ENCODE measurements at regions not wholly inside any gene's neighbourhood (a gene's known extent, or its start where the extent isn't known, plus 50 kb on each side); places are given as distances from the start of the nearest gene placed in this dataset.
"Not testable (repeated sequence)": the region's sequence is repeated elsewhere in the genome, so short reads cannot be mapped to it uniquely, and the experiment has no call there.

DNA sequence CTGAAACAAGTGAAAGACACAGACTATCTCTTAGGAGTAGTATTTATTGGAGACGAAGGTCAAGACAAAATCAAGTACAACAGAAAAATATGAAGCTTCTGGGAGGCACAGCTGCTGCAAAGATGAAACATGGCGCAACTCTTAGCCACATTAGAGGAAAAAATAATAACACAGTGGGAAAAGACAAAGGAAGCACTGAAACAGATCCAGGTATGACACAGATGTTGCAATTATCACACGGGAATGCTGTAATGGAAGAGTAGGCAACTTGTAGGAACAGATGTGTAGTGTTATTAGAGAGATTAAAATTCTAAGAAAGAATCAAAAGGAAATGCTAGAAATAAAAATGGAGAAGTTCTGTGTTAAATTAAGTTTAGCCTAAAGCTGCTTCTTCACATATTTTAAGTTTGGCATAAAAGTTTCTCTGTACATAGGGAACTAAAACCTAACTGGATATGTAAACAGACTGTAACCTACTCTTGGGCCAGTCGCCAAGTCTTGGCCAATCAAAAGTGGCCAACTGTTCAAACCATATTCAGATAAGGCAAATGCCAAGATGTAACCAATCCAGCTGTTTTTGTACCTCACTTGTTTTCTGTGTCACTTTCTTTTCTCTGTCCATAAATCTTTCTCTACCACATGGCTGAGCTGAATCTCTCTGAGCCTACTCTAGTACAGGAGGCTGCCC lies 1132.0 kb upstream of the LRRTM3 start:
- DNase-seq (no peak), ATAC-seq (no peak)
- intact Hi-C loops (cut with micrococcal nuclease): no loop called here

DNA sequence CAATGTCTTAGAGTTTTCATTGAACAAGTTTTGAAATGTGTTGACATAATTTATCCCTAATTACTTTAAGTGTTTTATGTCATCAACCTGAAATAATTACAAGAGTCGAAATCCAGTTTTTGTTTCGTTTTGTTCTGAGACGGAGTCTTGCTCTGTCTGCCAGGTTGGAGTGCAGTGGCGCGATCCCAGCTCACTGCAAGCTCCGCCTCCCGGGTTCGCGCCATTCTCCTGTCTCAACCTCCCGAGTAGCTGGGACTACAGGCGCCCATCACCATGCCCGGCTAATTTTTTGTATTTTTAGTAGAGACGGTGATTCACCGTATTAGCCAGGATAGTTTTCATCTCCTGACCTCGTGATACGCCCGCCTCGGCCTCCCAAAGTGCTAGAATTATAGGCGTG lies 1131.0 kb upstream of the LRRTM3 start:
- intact Hi-C loops (cut with micrococcal nuclease); ATAC-seq; DNase-seq: not testable (repeated sequence)

DNA sequence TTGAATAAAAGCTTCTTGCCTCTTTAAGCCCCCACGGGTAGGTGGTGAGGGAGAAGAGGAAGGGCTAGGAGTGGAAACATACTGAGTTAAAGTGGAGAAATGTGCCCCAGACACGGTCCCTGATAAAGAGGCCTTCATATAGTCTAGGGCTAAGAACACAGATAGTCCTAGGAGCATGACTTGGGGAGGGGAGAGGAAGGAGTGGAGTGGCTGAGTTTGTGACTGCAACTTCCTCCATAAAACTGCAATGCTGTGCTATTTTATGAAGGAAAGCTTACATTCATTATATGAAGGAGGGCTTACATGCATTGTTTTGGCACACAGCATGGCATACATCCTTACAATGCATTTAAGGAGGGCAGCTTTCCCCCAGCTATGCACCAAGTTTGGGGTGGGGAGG lies 1129.4 kb upstream of the LRRTM3 start:
- no peak for DNase-seq
- ATAC-seq: no peak
- intact Hi-C loops (cut with micrococcal nuclease): no loop called here

DNA sequence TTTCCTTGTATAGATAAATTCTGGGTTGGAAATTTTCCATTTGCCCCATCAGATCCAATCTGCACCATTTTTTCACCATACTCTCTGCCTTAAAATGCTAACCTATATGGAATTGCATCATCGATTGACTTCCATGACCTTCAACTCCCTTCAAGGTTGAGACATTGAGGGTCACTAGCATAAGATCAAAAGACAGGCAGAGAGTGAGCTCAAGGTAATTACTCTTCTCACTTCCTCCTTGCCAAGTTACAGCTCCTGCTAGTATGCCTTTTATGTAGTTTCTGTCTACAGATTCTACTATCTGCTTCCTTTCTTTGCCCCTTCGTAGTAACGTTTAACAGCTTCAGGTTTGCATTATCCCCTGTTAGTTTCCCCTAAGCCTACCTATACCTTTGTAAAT lies 1127.7 kb upstream of the LRRTM3 start:
- intact Hi-C loops (cut with micrococcal nuclease): no loop called here
- no peak for ATAC-seq
- DNase-seq: no peak

DNA sequence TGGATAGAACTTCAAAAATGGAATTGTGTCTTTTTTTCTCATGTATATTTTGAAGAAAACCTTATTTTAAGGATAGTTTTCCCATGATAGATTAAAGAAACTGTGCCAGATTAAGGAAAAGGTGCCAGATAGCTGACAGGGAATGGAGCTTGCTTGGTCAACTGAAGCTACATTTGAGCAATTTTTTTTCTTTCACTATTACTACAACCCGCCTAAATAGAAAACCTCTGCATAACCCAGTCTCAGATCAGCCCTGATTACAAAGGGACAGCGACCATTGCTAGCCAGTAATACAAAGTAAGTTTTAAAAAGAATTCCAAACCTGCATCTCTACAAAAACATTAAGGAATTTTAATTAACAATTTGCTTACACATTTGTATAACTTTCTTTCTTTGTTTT lies 1123.4 kb upstream of the LRRTM3 start:
- DNase-seq: no peak
- no peak for ATAC-seq
- intact Hi-C loops (cut with micrococcal nuclease): no loop called here

DNA sequence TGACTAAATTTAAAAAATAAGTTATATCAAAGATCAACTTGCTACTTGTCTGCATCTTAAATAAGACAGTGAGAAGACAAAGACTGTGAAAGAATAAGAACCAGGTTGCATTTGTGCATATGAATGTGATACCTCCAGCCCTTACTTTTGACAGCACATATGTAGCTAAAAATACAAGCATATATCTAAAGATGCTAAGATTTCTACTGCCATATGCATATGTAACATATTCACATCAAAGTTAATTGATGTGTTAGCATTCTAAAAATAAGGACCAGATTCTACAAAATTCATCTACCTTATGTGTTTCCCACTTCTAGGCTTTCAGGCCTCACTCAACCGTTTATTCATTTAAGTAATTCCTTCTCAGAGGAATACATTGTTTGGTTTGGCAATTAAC lies 1120.3 kb upstream of the LRRTM3 start:
- DNase-seq: no peak
- ATAC-seq: no peak
- intact Hi-C loops (cut with micrococcal nuclease): no loop called here

DNA sequence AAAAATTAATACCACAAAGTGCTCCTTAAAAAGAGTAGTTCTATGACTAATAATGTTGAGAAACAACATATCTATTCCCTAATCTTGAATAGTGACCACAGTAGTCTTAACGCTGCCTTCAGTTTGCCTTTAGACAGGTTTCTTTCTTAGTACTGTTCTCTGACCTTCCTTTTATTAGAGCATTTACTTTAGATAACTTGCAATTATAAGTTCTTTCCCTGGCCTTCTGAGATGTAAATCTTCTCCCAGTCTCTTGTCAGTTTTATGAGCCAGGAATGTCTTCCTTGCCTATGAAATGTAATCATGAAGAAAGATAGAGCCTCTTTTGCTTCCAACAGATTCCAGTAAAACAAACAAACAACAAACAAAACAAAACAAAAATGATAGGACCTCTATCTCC lies 1119.8 kb upstream of the LRRTM3 start:
- intact Hi-C loops (cut with micrococcal nuclease): no loop called here
- DNase-seq (no peak), ATAC-seq (no peak)

DNA sequence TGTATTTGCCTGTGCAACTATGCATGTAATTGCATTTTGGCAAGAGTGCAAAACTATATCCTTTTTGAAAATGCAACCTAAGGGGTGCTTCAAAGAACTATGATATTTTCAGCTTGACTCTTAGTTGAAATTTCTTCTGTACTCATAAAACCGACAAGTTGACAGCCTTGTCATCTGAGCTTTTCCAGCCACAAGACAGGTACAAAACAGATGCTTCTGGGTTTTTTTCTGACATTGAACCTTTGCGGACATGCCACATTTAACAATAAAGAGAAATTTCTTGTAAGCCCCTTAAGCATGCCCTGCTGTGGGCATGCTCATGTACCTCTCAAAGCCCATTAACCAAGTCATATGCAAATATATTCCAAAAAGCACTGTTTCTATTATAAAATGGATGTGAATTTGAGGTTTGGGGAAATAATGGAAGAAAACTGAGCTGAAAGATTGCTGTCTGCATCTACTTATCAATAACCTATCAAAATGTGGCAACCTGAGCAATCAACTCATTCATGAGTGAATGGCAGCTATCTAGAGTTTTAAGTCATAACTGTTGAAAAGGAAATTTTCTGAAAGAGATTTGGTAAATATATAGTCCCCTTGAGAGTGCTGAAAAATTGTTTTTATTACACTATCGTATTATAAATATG lies 1117.0 kb upstream of the LRRTM3 start:
- DNase-seq: no peak
- intact Hi-C loops (cut with micrococcal nuclease): no loop called here
- no peak for ATAC-seq

DNA sequence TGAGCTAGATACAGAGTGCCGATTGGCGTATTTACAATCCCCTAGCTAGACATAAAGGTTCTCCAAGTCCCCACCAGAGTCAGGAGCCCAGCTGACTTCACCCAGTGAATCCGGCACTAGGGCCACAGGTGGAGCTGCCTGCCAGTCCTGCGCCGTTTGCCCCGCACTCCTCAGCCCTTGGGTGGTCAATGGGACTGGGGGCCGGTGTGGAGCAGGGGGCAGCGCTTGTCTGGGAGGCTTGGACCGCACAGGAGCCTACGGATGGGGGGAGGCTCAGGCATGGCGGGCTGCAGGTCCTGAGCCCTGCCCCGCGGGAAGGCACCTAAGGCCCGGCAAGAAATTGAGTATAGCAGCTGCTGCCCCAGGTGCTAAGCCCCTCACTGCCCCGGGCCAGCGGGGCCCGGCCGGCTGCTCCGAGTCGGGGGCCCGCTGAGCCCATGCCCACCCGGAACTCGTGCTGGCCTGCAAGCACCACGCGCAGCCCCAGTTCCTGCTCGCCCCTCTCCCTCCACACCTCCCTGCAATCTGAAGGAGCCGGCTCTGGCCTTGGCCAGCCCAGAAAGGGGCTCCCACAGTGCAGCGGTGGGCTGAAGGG lies 1113.8 kb upstream of the LRRTM3 start:
- ATAC-seq (no peak), DNase-seq (no peak)
- intact Hi-C loops (cut with micrococcal nuclease): no loop called here

DNA sequence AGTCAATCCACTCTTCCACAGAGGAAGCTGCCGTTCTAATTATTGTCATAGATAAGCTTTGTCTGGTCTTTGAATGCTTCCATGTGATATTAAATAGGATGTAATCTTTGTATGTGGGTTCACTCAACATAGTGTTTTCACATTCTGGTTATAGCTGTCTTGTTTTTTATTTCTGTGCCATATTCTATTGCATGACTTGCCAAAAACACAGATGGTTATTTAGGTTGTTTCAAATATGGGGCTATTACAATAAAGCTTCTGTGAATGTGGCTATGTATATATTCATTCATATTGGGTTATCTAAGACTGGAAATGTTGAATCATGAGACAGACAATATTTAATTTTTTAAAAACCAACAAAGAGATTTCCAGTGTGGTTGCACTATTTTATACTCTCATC lies 1109.3 kb upstream of the LRRTM3 start:
- ATAC-seq: no peak
- intact Hi-C loops (cut with micrococcal nuclease): no loop called here

DNA sequence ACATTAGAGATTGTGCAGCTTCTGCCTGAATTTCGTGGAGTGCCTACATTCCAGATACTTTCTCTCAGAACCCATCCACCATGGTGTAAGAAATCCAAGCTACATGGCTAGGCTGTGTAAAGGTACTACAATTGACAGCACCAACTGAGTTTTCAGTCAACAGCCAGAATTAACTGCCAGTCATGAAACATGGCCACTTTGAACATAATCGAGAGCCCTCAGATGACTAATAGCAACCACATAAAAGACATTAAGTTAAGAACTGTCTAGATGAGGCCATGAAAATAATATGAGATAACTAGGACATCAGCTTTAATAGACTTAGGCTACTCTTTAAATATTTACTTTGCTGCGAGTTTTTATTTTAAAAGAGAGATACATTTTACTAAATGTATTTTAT lies 1106.8 kb upstream of the LRRTM3 start:
- intact Hi-C loops (cut with micrococcal nuclease): no loop called here
- ATAC-seq (no peak), DNase-seq (no peak)

More for the DNA sequence above, 1109.3 kb upstream of the LRRTM3 start:
- no peak for DNase-seq

DNA sequence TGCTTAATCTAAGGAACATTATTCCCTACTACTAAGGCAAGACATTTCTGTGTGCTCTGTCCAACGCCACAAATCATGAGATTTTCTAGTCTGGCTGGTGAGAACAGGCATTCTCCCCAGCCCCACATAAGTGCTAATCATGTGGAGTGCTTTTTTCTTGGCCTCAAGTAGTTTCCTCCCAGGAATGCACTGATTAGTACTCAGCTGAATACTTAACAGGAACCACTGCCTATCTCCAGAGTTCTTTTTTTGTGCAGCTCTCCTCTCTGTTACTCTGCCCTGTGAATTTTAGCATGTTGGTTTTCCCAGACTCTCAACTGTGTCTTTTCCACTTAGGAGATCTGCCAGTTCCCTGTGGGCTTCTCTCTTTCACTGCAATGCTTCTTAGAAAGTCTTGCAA lies 1098.5 kb upstream of the LRRTM3 start:
- DNase-seq (no peak), ATAC-seq (peak; percentile 23)
- intact Hi-C loops (cut with micrococcal nuclease): no loop called here

DNA sequence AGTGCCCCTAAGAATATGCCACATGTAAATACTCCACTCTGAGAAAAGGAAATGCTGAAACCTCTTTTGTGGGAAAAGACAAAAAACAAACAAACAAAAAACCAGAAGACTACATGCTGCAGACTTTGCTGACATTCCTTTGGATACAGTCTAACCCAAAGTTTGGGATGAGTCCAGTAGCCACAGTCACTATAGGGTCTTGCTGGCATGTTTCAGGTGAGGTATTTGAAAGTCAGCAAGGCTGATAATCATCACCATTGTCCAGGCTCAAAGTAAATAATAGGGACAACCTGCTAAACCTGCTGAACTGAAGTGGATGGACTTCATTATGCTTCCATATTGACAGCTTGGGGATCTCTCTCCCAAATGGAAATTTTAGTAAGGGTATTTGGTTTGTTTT lies 1087.0 kb upstream of the LRRTM3 start:
- ATAC-seq (no peak), DNase-seq (no peak)
- intact Hi-C loops (cut with micrococcal nuclease): no loop called here

DNA sequence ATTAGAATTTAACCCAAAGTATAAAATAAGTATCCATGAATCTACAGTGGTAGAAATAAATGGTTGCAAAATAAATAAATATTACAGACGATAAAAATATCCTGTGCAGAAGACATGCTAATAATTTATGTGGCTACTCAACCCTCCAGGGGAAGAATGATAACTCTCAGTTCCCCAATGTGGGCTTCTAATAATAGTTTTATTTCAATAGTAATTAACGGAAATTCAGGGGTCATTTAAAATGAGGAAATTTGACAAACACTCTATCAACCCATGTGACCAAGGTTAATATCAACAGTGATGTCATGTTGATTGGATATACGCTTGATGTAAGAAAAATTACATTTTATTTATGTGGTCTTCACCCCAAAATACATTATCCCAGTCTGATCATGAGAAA lies 1082.6 kb upstream of the LRRTM3 start:
- DNase-seq (no peak), ATAC-seq (no peak)
- intact Hi-C loops (cut with micrococcal nuclease): no loop called here

DNA sequence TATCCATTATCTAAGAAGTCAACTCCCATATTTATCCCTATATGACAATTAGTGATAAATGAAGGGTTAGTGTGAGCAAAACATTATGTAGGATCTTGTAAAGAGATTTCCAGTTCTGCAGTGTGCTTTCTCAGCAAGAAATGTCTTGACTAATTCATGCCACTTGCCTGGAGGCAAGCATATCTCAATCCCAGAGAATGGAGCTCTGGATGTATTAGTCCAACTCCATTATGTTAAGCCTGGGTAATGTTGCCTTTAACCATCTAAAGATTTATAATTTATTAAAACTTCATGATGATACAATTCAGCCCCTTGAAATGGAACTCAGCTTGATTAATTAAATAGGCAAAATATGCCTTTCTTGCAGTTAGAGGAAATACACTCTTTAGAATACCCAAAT lies 1079.9 kb upstream of the LRRTM3 start:
- ATAC-seq (no peak), DNase-seq (no peak)
- intact Hi-C loops (cut with micrococcal nuclease): no loop called here

DNA sequence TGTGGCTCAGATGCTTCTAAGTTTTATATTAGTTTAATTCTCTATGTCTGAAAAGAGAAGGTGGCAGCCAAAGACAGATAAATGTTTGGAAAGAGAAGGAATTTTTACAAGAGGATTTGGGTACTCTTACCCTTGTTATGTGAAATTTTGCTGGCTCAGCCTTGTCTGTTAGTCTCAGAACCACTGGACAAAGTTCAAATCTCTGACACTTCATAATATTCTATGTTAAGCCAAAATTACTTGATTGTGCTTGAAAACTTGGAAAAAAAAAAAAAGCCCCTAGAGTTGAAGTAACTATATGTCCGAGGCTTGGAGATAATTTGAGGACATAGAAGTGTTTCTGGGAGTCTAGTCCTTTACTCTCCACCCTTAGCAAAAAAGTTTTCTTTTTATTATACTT lies 1079.3 kb upstream of the LRRTM3 start:
- intact Hi-C loops (cut with micrococcal nuclease): no loop called here
- no peak for ATAC-seq

DNA sequence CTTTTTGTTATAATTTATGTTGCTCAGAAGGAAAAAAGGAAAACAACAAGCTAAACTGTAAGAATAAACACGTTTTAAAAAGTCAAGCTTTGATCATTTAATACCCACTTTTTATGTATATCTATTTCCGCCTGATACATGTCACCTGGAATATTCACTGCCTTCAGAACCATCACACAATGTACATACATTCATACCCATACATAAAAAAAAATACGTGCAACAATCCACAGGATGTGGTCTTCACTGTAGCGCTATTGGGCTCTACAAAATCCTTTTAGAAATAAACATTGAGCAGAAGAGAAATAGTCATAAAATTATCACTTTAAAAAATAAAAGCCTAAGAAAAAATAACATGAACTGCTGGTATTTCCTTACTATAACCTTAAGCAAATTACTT lies 1078.9 kb upstream of the LRRTM3 start:
- intact Hi-C loops (cut with micrococcal nuclease): no loop called here
- no peak for ATAC-seq

More for the DNA sequence above, 1079.3 kb upstream of the LRRTM3 start:
- no peak for DNase-seq

DNA sequence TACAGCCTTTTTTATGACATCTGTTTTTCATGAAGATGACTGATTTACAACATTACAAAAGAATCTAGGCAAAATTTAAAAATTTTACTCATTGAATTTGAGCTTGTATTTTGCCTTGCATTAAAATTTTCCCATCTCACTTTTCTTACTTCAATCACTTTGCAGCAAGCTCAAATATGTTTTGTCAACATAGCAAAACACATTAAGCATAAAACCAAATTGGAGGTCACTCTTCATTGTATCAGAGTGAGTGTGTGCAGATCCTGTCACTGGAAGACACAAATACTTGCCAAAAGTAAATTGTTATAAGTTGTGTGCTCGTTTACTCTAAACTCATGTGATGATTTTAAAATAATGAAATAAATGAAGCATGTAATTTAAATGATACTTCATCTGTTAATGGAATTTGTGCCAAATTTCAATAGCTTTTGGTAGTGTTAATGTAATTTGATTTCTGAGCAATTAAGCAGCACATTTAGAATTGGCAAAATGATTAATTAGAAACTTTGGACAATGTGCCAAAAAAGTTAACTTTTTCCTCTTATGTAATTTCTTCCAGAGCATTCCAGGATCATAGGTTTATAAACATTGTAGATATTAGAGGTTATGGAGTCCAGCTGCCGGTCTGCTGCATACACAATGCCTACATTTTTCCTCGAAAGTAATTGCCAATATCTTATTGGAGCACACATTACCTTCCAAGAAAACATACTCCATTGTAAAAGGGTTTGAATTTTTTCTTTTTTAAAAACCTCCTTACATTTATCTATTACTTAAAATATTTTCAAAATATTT lies 1078.2 kb upstream of the LRRTM3 start:
- DNase-seq: no peak
- no peak for ATAC-seq
- intact Hi-C loops (cut with micrococcal nuclease): no loop called here

More for the DNA sequence above, 1078.9 kb upstream of the LRRTM3 start:
- DNase-seq: no peak

DNA sequence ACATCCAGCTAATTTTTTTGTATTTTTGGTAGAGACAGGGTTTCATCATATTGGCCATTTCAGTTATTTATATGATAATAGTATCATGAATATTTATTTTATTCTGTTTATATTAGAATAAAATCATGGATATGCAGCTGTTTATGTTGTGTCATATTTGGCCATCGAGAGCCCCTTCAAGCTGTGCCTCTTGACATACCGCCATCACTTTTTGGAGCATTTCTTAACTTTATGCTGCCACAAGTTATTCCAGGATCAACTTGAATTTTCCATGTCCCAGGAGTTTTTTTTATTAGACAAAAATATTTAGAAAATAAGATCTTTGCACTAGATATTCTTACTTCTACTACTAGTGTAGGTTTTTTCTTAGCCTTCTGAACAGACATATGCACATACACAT lies 1067.0 kb upstream of the LRRTM3 start:
- ATAC-seq: no peak
- DNase-seq: no peak
- intact Hi-C loops (cut with micrococcal nuclease): no loop called here

DNA sequence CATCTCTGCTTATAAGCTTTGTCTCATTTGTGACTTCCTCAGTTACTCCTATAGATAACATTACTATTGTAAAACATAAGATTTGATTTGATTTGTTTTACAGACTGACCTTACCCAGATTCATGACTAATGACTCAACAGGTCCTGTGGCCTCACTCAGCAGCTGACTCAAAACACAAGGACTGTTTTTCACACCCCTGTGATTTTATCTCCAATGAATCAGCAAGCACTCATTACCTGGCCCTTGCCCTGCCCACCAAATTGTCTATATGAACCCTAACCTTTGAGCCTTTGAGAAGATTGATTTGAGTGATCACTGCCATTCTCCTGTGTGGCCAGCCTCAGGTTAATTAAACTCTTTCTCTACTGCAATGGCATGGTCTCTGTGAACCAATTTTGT lies 1064.6 kb upstream of the LRRTM3 start:
- intact Hi-C loops (cut with micrococcal nuclease): no loop called here
- no peak for DNase-seq
- no peak for ATAC-seq

Measured in left ventricle myocardium superior (tissue), 1 donor.